Large intestine (tissue), 3 donors: ENCODE measurements at regions not wholly inside any gene's neighbourhood (a gene's known extent, or its start where the extent isn't known, plus 50 kb on each side); places are given as distances from the start of the nearest gene placed in this dataset.
"Not testable (repeated sequence)": the region's sequence is repeated elsewhere in the genome, so short reads cannot be mapped to it uniquely, and the experiment has no call there.

Experiments used
- DNase-seq, 2 donors: peaks; one replicate each; pipeline versions ENCODE4 v3.0.0 to v3.0.0-alpha.2; 2013
- H3K27ac ChIP-seq: one replicate; pipeline ENCODE4 v1.5.1; 2013; ENCODE audit warnings: low read length
- H3K27me3 ChIP-seq: 2 replicates; pipeline ENCODE4 v1.6.1; 2013; ENCODE audit warnings: low read length; ENCODE audit not compliant: control insufficient read depth, insufficient read depth
- H3K36me3 ChIP-seq: 2 replicates; pipeline ENCODE4 v1.6.1; 2013; ENCODE audit warnings: low read length; ENCODE audit not compliant: control insufficient read depth, insufficient read depth
- H3K4me1 ChIP-seq: one replicate; pipeline ENCODE4 v1.6.1; 2013; ENCODE audit warnings: low read length; ENCODE audit not compliant: control insufficient read depth, insufficient read depth
- H3K4me3 ChIP-seq: one replicate; pipeline ENCODE4 v1.5.1; 2013; ENCODE audit warnings: low read length
- H3K9me3 ChIP-seq: one replicate; pipeline ENCODE4 v1.6.1; 2013; ENCODE audit warnings: mild to moderate bottlenecking, low read depth, low read length, moderate library complexity; ENCODE audit not compliant: control insufficient read depth
- WGBS: methylation state at CpG from one replicate; pipeline ENCODE4 v1.1.5; 2013; ENCODE audit warnings: low lambda C conversion rate; ENCODE audit not compliant: insufficient coverage; 5-methylcytosine and 5-hydroxymethylcytosine counted together

DNA sequence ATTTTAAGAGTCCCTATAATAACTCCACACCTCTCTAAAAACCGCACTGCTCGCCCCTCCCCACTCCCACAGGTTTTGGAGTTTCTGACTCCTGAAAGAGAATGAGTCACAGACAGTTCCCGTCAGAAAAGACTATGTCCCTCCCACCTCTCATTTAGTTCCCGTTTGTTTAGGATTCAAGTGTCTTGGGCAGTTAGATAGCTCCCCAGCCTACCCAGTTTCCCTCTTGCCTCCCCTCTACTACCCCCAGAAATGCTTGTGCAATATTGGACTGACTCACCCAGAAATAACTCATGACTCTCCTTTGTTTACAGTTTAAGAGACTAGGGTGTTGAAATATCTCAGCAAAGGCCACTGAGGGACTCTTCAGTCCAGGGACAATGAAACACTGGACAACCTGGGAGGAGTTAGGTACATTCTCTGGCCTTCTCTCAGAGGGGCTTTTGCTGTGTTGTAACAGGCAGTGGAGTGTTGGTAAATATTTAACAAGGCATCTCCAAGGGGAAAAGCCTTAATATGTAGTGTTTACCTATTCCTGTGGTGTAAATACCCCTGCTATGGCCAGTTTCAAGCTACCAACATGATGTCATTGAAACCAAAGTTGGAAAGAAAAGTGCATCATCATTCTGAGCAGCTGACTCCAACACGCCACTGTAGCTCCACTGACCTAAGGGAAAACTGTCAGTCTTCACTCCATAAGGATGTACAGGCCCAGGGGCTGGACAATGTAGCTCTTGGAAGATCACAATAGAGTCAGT lies 96.1 kb upstream of the CHD2 start:
- Histone ChIP-seq H3K9me3 (peaks cover 2% of the 10 kb centered on the region), H3K27ac (peak overlapping the region; percentile 77), H3K4me1 (peaks cover 15% of the 10 kb centered on the region), H3K27me3 (no peaks in the 10 kb centered on the region), H3K4me3 (no peak overlapping the region), H3K36me3 (no peaks in the 10 kb centered on the region)
- WGBS: no CpG with 5 or more reads among the region's 5 CpGs
- peak; percentile 82 to 91 for DNase-seq

DNA sequence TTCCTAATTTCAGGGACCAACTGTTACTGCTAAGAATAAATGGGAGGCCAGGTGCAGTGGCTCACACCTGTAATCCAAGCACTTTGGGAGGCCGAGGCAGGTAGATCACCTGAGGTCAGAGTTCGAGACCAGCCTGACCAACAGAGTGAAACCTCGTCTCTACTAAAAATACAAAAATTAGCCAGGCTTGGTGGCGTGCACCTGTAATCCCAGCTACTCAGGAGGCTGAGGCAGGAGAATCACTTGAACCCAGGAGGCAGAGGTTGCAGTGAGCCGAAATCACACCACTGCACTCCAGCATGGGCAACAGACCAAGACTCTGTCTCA lies 95.6 kb upstream of the CHD2 start:
- H3K9me3 ChIP-seq, H3K36me3 ChIP-seq, DNase-seq, H3K27me3 ChIP-seq, H3K4me3 ChIP-seq: not testable (repeated sequence)
- H3K4me1 ChIP-seq: peaks cover 15% of the 10 kb centered on the region
- H3K27ac ChIP-seq: peak overlapping the region; percentile 77
- no CpG with 5 or more reads among the region's 5 CpGs for WGBS

DNA sequence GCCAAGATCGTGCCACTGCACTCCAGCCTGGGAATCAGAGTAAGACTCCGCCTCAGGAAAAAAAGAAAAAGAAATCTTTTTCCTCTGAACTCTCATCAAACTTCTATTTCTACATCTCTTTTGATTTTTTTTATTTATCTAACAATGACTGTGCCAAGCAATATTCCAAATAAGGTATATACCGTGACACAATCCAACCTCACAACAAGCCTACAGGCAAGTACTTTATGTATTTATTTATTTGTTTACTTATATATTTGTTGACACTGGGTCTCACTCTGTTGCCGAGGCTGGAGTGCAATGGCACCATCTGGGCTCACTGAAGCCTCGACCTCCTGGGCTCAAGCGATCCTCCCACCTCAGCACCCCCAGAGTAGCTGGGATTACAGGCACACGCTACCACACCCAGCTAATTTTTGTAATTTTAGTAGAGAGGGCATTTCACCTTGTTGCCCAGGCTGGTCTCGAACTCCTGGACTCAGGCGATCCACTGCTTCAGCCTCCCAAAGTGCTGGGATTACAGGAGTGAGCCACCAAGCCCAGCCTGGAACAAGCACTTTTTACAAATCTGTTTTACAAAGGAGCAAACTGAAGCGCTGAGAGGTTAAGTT lies 94.9 kb upstream of the CHD2 start:
- 98% methylated on average over 4 of the region's 10 CpGs for WGBS
- peaks cover 19% of the 10 kb centered on the region for H3K4me1 ChIP-seq

DNA sequence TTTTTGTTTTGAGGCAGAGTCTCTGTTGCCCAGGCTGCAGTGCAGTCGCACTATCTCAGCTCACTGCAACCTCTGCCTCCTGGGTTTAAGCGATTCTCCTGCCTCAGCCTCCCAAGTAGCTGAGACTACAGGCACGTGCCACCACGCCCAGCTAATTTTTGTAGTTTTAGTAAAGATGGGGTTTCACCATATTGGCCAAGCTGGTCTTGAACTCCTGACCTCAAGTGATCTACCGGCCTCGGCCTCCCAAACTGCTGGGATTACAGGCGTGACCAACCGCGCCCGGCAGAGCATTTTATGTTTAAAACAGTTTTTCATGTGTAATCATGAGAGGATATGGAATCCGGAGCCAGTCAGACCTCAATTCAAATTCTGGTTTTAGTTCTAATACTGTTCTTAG lies 94.0 kb upstream of the CHD2 start:
- H3K36me3 ChIP-seq, H3K4me3 ChIP-seq, H3K9me3 ChIP-seq, H3K27ac ChIP-seq, H3K27me3 ChIP-seq, DNase-seq: not testable (repeated sequence)
- H3K4me1 ChIP-seq: peaks cover 26% of the 10 kb centered on the region
- WGBS: no CpG with 5 or more reads among the region's 11 CpGs

More for the DNA sequence above, 94.9 kb upstream of the CHD2 start:
- Histone ChIP-seq H3K36me3 (no peaks in the 10 kb centered on the region), H3K27ac (peak overlapping the region; percentile 77), H3K27me3 (no peaks in the 10 kb centered on the region), H3K4me3 (no peak overlapping the region), H3K9me3 (peaks cover 2% of the 10 kb centered on the region)
- no peak for DNase-seq

DNA sequence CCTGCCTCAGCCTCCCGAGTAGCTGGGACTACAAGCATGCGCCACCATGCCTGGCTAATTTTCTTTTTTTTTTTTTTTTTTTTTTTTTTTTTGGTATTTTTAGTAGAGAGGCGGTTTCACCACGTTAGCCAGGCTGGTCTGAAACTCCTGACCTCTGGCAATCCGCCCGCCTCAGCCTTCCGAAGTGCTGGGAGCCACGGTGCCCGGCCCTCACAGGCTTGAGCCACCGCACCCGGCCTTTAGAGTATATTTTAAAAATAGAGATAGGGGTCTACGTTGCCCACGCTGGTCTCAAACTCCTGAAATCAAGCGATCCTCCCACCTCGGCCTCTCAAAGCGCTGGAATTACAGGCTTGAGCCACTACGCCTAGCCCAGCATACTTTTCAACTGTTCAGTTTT lies 93.4 kb upstream of the CHD2 start:
- no peak overlapping the region for H3K27ac ChIP-seq
- no peaks in the 10 kb centered on the region for H3K36me3 ChIP-seq
- H3K27me3 ChIP-seq: no peaks in the 10 kb centered on the region
- H3K4me1 ChIP-seq: peaks cover 21% of the 10 kb centered on the region
- no peak overlapping the region for H3K4me3 ChIP-seq
- no peak for DNase-seq
- peaks cover 2% of the 10 kb centered on the region for H3K9me3 ChIP-seq
- 100% methylated on average over 3 of the region's 17 CpGs for WGBS

DNA sequence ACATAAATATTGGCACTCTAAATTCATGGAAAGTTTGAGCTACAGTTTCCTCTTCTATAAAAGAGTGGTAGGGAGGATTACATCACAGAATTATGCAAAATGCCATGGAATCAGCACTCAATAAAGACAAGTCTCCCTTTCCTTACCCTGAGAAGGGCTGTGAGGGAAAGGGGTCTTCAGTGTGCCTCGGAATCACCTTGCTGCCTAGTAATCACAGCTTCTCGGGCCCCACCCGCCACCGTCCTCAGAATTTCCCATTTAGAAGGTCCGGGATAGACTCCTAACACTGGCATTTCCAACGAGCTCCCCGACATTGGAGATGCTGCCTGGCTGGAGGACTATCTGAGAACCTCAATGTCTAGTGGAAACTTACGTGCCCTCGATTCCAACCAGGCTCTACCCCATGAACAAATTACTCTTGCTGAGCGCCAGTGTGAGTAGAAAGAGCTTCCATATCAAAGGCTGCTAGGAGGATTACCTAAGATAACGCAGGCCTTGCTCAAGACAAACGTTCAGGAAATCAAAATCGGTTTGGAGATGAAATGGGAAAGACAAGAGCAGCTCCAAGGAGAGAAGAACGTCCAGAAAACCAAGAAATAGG lies 92.1 kb upstream of the CHD2 start:
- H3K4me1 ChIP-seq: peaks cover 26% of the 10 kb centered on the region
- H3K36me3 ChIP-seq: no peaks in the 10 kb centered on the region
- peak overlapping the region; percentile 97 for H3K27ac ChIP-seq
- H3K4me3 ChIP-seq: peak overlapping the region; percentile 67
- no peaks in the 10 kb centered on the region for H3K27me3 ChIP-seq
- no CpG with 5 or more reads among the region's 14 CpGs for WGBS
- DNase-seq: peak; percentile 30 to 73
- H3K9me3 ChIP-seq: peaks cover 2% of the 10 kb centered on the region

DNA sequence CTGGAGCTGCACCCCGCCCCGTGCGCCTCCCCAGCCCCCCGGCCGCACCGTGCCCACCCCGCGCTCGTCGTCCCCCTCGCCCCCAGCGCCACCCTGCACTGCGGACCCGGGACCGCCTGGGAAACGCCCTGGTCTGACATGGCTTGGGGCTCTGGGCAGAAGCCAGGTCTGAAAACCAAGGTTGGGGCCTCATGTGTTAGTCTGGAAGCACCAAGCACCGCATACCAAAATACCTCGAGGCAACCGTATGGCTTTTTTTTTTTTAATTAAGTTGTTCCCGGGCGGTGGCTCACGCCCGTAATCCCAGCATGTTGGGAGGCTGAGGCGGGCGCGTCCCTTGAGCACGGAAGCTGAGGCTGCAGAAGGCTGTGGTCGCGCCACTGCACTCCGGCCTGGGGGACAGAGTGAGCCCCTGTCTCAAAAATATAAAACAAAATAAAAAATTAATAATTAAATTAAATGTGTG lies 91.5 kb upstream of the CHD2 start:
- Histone ChIP-seq H3K36me3 (no peaks in the 10 kb centered on the region), H3K4me1 (peaks cover 26% of the 10 kb centered on the region), H3K4me3 (peak overlapping the region; percentile 67), H3K27ac (peak overlapping the region; percentile 97), H3K9me3 (peaks cover 2% of the 10 kb centered on the region), H3K27me3 (no peaks in the 10 kb centered on the region)
- no CpG with 5 or more reads among the region's 30 CpGs for WGBS
- peak; percentile 35 to 68 for DNase-seq

DNA sequence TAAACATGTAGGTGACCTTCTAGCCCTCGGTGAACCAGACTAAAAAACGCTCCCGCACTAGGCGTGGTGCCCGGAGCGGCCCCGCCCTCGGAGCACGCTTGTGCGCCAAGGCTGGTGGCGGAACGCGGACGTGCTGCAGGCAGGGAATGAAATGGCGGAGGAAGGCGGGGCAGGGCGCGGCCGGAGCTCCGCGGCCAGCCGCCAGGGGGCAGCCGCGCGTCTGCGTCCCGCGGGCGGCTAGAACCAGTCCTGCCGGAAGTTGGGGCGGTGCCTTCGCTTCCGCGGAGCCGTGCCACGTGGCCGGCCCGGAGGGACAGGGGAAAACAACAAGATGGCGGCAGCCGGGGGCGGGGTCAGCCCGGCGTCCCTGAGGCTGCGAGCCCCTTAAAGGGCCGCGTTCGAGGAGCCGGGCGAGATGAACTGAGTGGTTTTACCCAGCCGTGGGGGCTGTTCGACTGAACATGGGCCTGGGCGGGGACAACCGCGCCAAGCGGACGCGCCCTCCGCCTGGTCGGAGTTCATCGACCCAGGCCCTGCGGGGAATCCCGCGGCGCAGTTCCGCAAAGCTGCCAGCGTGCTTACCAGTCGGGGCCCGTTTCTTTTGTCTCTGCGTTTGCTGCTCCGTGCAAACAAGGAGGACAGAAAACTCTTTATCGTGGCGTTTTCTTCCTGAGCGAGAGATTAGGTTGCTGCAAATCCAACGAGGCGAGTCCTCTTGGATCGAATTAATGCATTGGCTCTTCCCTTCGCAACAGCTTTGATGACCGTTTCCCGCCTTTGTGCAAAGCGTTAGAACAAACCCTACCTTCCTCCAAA lies 90.9 kb upstream of the CHD2 start:
- Histone ChIP-seq H3K36me3 (no peaks in the 10 kb centered on the region), H3K9me3 (peaks cover 2% of the 10 kb centered on the region), H3K4me3 (peak overlapping the region; percentile 67), H3K27me3 (no peaks in the 10 kb centered on the region), H3K27ac (peak overlapping the region; percentile 98), H3K4me1 (peaks cover 25% of the 10 kb centered on the region)
- peak; percentile 99 to 100 for DNase-seq
- WGBS: 0% methylated on average over 1 of the region's 80 CpGs

DNA sequence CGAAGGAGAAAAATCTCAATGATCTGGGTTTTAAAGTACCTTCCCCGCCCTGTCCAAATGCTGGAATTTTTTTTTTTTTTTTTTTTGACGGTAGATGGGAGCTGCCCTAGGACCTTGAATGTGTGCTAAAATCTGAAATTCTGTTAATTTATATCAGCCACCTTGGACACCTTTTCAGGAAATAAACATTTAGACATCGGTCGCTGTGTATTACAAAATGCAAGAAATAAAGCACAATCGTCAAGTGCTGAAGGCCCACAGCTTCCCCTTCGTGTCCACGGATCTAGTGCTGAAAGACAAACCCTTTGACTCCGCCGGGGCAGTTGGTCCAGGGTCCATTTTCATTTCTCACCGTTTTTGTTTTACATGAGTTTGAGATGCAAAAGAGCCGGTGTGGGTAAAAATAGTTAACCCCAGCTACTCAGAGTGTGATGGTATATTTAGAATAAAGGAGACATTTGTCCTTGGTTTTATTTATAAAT lies 90.2 kb upstream of the CHD2 start:
- peak; percentile 46 to 74 for DNase-seq
- H3K27me3 ChIP-seq: no peaks in the 10 kb centered on the region
- H3K9me3 ChIP-seq: no peaks in the 10 kb centered on the region
- H3K4me3 ChIP-seq: peak overlapping the region; percentile 58
- peak overlapping the region; percentile 98 for H3K27ac ChIP-seq
- H3K36me3 ChIP-seq: no peaks in the 10 kb centered on the region
- H3K4me1 ChIP-seq: peaks cover 22% of the 10 kb centered on the region
- WGBS: 12% methylated on average over 4 of the region's 12 CpGs
